WTC11 (cell line): ENCODE measurements at regions not wholly inside any gene's neighbourhood (a gene's known extent, or its start where the extent isn't known, plus 50 kb on each side); places are given as distances from the start of the nearest gene placed in this dataset.

Experiments used
- CBFB ChIP-seq: sonication (generic); formaldehyde crosslinking; IDR thresholded peaks from 2 replicates; pipeline ENCODE4 v1.8.1; 2022; ENCODE audit warnings: mild to moderate bottlenecking, low read depth, missing genetic modification reagents
- ESRRA ChIP-seq: sonication (generic); formaldehyde crosslinking; IDR thresholded peaks from 2 replicates; pipeline ENCODE4 v1.8.1; 2022; ENCODE audit warnings: mild to moderate bottlenecking, missing genetic modification reagents, borderline replicate concordance
- FOXJ3 ChIP-seq: sonication (generic); formaldehyde crosslinking; IDR thresholded peaks from 2 replicates; pipeline ENCODE4 v1.9.0; 2021; ENCODE audit warnings: missing genetic modification reagents, mild to moderate bottlenecking, borderline replicate concordance
- TF ChIP-seq, protein P1 (sequence below): fragments of 200-600 bp; IDR thresholded peaks from 2 replicates; pipeline ENCODE4 v1.8.0; 2022; ENCODE audit warnings: antibody characterized with exemption

DNA sequence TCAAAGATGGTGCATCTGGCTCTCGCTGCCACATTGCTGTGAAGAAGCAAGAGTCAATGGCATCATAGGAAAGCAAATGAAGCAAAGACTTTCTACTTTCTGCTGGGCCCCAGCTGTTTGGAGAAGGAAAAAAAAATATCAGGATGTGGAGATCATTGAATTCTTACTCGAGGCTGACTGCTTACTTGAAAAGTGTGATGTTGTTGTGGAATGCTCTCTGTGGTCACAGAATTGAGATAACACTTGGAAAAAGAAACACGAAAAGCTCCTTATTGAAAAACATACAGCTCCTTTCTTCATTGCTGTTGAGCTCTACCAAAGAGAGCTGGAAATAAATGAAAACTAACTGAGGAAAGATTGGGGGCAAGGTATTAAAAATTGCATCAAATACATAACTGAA lies 157.4 kb upstream of the TBX20 start:
- TF ChIP-seq, protein P1, sequence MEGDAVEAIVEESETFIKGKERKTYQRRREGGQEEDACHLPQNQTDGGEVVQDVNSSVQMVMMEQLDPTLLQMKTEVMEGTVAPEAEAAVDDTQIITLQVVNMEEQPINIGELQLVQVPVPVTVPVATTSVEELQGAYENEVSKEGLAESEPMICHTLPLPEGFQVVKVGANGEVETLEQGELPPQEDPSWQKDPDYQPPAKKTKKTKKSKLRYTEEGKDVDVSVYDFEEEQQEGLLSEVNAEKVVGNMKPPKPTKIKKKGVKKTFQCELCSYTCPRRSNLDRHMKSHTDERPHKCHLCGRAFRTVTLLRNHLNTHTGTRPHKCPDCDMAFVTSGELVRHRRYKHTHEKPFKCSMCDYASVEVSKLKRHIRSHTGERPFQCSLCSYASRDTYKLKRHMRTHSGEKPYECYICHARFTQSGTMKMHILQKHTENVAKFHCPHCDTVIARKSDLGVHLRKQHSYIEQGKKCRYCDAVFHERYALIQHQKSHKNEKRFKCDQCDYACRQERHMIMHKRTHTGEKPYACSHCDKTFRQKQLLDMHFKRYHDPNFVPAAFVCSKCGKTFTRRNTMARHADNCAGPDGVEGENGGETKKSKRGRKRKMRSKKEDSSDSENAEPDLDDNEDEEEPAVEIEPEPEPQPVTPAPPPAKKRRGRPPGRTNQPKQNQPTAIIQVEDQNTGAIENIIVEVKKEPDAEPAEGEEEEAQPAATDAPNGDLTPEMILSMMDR, result no peak
- TF ChIP-seq CBFB (CRISPR knock-in tag), result no peak
- TF ChIP-seq ESRRA (CRISPR knock-in tag), result no peak
- TF ChIP-seq FOXJ3 (CRISPR knock-in tag), result no peak
